HG03064 (cell line): ENCODE measurements at regions not wholly inside any gene's neighbourhood (a gene's known extent, or its start where the extent isn't known, plus 50 kb on each side); places are given as distances from the start of the nearest gene placed in this dataset.

ENCODE experiments used
- ATAC-seq: cut with Tn5 transposase; IDR thresholded peaks from one replicate; pipeline ENCODE4 v1.9.1; 2021; ENCODE audit warnings: low read depth; ENCODE audit not compliant: unreplicated experiment

- no peak for ATAC-seq
Observed at GRCh38 chr9:107635803-107636174, 146.2 kb upstream of the KLF4 start.

GRCh38 chr9:107635101-107635802 lies 145.7 kb upstream of the KLF4 start:
- no peak for ATAC-seq

- no peak for ATAC-seq
Observed at GRCh38 chr9:107633406-107633805, 143.8 kb upstream of the KLF4 start.

GRCh38 chr9:107632661-107633060 lies 143.1 kb upstream of the KLF4 start:
- ATAC-seq = no peak

GRCh38 chr9:107632216-107632615 lies 142.6 kb upstream of the KLF4 start:
- no peak for ATAC-seq

- ATAC-seq = no peak
Observed at GRCh38 chr9:107631788-107632187, 142.2 kb upstream of the KLF4 start.

GRCh38 chr9:107630156-107630555 lies 140.6 kb upstream of the KLF4 start:
- no peak for ATAC-seq

GRCh38 chr9:107628444-107628843 lies 138.9 kb upstream of the KLF4 start:
- no peak for ATAC-seq

- no peak for ATAC-seq
Observed at GRCh38 chr9:107627781-107628180, 138.2 kb upstream of the KLF4 start.

GRCh38 chr9:107626118-107626517 lies 136.5 kb upstream of the KLF4 start:
- no peak for ATAC-seq

GRCh38 chr9:107625383-107625984 lies 135.9 kb upstream of the KLF4 start:
- ATAC-seq = no peak

- no peak for ATAC-seq
Observed at GRCh38 chr9:107624234-107624948, 134.8 kb upstream of the KLF4 start.

GRCh38 chr9:107621436-107621835 lies 131.9 kb upstream of the KLF4 start:
- no peak for ATAC-seq

GRCh38 chr9:107620801-107621200 lies 131.2 kb upstream of the KLF4 start:
- ATAC-seq = no peak

GRCh38 chr9:107620236-107620635 lies 130.7 kb upstream of the KLF4 start:
- ATAC-seq = no peak

GRCh38 chr9:107615321-107615720 lies 125.8 kb upstream of the KLF4 start:
- ATAC-seq = no peak

- ATAC-seq = no peak
Observed at GRCh38 chr9:107614765-107615164, 125.2 kb upstream of the KLF4 start.

GRCh38 chr9:107613321-107613720 lies 123.8 kb upstream of the KLF4 start:
- ATAC-seq = no peak

- ATAC-seq = no peak
Observed at GRCh38 chr9:107612136-107612535, 122.6 kb upstream of the KLF4 start.

- no peak for ATAC-seq
Observed at GRCh38 chr9:107609547-107609946, 120.0 kb upstream of the KLF4 start.

GRCh38 chr9:107606149-107606790 lies 116.7 kb upstream of the KLF4 start:
- ATAC-seq = no peak
